Calu3 (cell line): ENCODE measurements at regions not wholly inside any gene's neighbourhood (a gene's known extent, or its start where the extent isn't known, plus 50 kb on each side); places are given as distances from the start of the nearest gene placed in this dataset.

Experiments used
- BruUV-seq: library from RNA; stranded (reverse); fragments of 400-500 nt; replicated peaks from 2 replicates; lab custom pipeline; 2021; lab: Mats Ljungman, UMichigan
- CTCF ChIA-PET: fragments of 300-600 bp; sonication (Branson Sonifier 250); formaldehyde crosslinking; loops from one replicate; lab custom pipeline; 2022; ENCODE audit warnings: antibody characterized with exemption; lab: Charles Lee
- DNase-seq: peaks from one replicate; pipeline ENCODE4 v3.0.0; 2022
- H3K27ac Mint-ChIP-seq: one replicate; pipeline ENCODE4 v1.8.0; 2022; ENCODE audit warnings: mixed read lengths; ENCODE audit not compliant: unreplicated experiment
- H3K27me3 Mint-ChIP-seq: one replicate; pipeline ENCODE4 v1.8.0; 2022; ENCODE audit warnings: mixed read lengths; ENCODE audit not compliant: unreplicated experiment
- H3K36me3 Mint-ChIP-seq: one replicate; pipeline ENCODE4 v1.8.0; 2022; ENCODE audit warnings: mild to moderate bottlenecking, moderate library complexity, mixed read lengths; ENCODE audit not compliant: insufficient read depth, unreplicated experiment
- H3K4me1 Mint-ChIP-seq: one replicate; pipeline ENCODE4 v1.8.0; 2022; ENCODE audit warnings: mild to moderate bottlenecking, low read depth, mixed read lengths; ENCODE audit not compliant: unreplicated experiment
- H3K4me3 Mint-ChIP-seq: one replicate; pipeline ENCODE4 v1.8.0; 2022; ENCODE audit warnings: mild to moderate bottlenecking, low read depth, moderate library complexity, mixed read lengths; ENCODE audit not compliant: unreplicated experiment
- H3K9me3 Mint-ChIP-seq: one replicate; pipeline ENCODE4 v1.8.0; 2022; ENCODE audit warnings: low read depth, mixed read lengths; ENCODE audit not compliant: unreplicated experiment
- CTCF ChIP-seq: fragments of 200-600 bp; IDR thresholded peaks from one replicate; pipeline ENCODE4 v1.8.0; 2022; ENCODE audit warnings: antibody characterized with exemption; ENCODE audit not compliant: unreplicated experiment
- intact Hi-C: fragments of 100-400 bp; cut with micrococcal nuclease; formaldehyde crosslinking; loops from one replicate; pipeline ENCODE4 v1.10.0; 2022; ENCODE audit not compliant: unreplicated experiment

GRCh38 chr3:4147556-4148118, 155.5 kb upstream of the SETMAR start:
- Mint-ChIP-seq H3K4me3 (no peak overlapping the region), H3K36me3 (no peaks in the 10 kb centered on the region), H3K9me3 (peaks cover 5% of the 10 kb centered on the region), H3K4me1 (no peaks in the 10 kb centered on the region), H3K27ac (no peak overlapping the region), H3K27me3 (no peaks in the 10 kb centered on the region)
- intact Hi-C loops = no loop called here
- no peak for TF ChIP-seq CTCF
- CTCF ChIA-PET = interaction anchor here (0.6 kb wide), 1 partner anchor 439 kb away, joined by 3 read pairs; no protein-coding TSS in a partner anchor
- DNase-seq = no peak
- no TSS peak for BruUV-seq

GRCh38 chr3:4149296-4149695, 153.9 kb upstream of the SETMAR start:
- H3K4me3 Mint-ChIP-seq = no peak overlapping the region
- H3K27ac Mint-ChIP-seq = no peak overlapping the region
- DNase-seq = no peak
- no peaks in the 10 kb centered on the region for H3K27me3 Mint-ChIP-seq
- no peaks in the 10 kb centered on the region for H3K4me1 Mint-ChIP-seq
- H3K9me3 Mint-ChIP-seq = peaks cover 5% of the 10 kb centered on the region
- intact Hi-C loops = no loop called here
- no peak for TF ChIP-seq CTCF
- CTCF ChIA-PET = no interaction called here
- no peaks in the 10 kb centered on the region for H3K36me3 Mint-ChIP-seq
- BruUV-seq = no TSS peak

- no peak overlapping the region for H3K4me3 Mint-ChIP-seq
- no peak for DNase-seq
- no peaks in the 10 kb centered on the region for H3K27me3 Mint-ChIP-seq
- intact Hi-C loops = no loop called here
- no peaks in the 10 kb centered on the region for H3K4me1 Mint-ChIP-seq
- no peaks in the 10 kb centered on the region for H3K36me3 Mint-ChIP-seq
- TF ChIP-seq CTCF = no peak
- no TSS peak for BruUV-seq
- peaks cover 5% of the 10 kb centered on the region for H3K9me3 Mint-ChIP-seq
- H3K27ac Mint-ChIP-seq = no peak overlapping the region
- CTCF ChIA-PET = no interaction called here
Observed at GRCh38 chr3:4150816-4151215, 152.4 kb upstream of the SETMAR start.

- peaks cover 2% of the 10 kb centered on the region for H3K9me3 Mint-ChIP-seq
- no peak overlapping the region for H3K4me3 Mint-ChIP-seq
- no peak overlapping the region for H3K27ac Mint-ChIP-seq
- H3K27me3 Mint-ChIP-seq = no peaks in the 10 kb centered on the region
- H3K36me3 Mint-ChIP-seq = no peaks in the 10 kb centered on the region
- intact Hi-C loops = no loop called here
- H3K4me1 Mint-ChIP-seq = no peaks in the 10 kb centered on the region
- no peak for DNase-seq
- no TSS peak for BruUV-seq
- CTCF ChIA-PET = no interaction called here
- no peak for TF ChIP-seq CTCF
Observed at GRCh38 chr3:4151859-4152258, 151.3 kb upstream of the SETMAR start.
